ENCODE measurements at regions not wholly inside any gene's neighbourhood (a gene's known extent, or its start where the extent isn't known, plus 50 kb on each side); places are given as distances from the start of the nearest gene placed in this dataset.

DNA sequence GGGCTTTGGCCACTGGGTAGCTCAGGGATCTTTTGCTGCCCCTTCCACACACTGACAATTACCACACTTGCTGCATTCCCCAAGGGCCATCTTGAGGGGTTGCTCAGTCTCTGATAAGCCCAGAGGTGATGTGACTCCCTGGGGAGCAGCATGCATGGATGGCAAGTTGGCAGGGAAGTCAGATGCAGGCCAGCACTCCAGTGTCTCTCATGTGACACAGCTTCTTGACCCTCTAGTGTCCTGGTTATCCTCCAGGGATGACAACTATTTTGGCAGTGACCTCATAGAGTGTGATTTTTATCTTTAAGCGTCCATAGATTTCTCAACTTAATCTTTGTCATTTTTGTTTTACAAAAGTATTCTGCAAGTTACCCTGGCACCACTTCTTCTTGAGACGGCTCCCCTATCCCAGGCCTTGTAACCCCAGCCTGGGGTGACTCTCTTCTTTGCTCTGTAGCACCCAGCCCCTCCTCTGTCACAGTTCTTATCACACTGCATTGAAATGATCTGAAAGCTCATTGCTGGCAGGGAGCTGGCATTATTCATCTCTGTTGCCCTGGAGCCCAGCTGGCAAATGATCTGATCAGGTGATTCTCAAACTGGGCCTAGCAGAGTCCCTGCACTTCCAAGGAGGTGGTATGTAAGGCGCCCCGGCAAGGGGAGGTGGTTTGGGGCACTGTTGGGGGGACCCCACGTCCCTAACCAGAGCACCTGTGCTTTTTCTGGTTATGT lies 72.6 kb downstream of the TENT5C start:
- no peak for DNase-seq (ENCODE audit: low spot score)

DNA sequence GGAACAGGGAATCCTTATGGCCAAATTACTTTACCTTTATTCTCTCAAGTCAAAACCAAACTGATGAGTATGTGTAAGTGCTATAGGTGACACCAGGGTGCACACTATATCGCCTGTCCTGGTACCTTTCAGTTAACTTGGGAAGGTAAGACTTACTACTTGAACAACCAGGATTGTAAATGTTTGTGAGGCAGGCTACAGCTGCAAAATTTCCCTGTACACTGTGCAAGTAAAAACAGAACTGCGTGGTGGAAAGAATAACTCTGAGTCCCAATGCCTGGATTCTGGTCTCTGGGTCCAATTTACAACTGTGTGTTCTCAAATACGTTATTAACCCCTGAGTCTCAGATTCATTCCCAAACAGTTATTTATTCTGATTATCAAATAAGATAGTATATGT lies 73.5 kb downstream of the TENT5C start:
- no peak for DNase-seq (ENCODE audit: low spot score)

DNA sequence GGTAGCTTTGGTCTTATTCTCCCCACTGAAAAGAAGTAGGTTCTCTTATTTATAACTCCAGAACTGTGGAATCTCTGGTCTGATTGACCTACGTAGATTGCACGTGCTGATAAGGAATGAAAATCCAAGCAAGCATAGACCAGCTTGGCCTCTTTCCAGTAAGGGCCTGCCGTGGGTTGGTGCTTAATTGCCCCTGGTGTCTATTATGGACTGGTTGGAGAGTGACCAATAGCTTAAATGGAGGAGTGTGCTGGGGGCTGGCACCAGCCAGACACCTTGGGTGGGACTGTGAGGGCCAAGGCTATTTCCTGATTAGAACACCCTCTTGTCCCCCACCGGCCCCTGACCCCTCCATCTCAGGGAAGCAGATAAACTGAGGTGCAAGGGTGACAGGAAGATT lies 74.0 kb downstream of the TENT5C start:
- DNase-seq (ENCODE audit: low spot score), result no peak

DNA sequence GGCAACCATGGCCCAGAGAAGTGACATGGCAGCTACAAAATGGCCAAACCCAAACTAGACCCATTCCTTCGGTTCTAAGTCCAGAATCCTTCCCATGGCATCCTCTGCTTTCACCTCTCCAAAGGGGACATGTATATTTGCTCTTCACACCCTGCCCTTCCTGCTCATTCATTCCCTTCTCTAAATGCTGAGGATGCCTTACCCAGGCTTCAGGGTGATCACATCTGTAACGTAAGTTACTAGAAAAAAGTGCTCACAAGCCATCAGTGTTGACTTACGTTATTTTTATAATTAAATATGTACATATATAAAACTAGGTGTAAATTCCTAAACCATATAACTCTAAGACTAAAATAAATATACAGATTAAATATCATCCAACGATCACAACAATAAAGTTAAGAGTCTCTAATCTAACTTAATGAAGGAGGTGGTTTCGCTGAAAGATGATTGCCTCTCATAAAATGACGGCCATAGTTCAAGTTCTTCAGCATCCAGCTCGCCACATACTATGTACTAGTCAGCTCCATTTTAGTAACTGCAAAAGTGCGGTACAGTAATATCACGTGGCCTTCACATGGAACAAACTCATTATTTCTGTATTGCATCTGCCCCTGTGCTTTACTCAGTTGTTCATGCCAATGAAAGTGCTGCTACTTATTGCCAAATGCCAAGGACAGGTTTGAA lies 74.6 kb downstream of the TENT5C start:
- no peak for DNase-seq (ENCODE audit: low spot score)

DNA sequence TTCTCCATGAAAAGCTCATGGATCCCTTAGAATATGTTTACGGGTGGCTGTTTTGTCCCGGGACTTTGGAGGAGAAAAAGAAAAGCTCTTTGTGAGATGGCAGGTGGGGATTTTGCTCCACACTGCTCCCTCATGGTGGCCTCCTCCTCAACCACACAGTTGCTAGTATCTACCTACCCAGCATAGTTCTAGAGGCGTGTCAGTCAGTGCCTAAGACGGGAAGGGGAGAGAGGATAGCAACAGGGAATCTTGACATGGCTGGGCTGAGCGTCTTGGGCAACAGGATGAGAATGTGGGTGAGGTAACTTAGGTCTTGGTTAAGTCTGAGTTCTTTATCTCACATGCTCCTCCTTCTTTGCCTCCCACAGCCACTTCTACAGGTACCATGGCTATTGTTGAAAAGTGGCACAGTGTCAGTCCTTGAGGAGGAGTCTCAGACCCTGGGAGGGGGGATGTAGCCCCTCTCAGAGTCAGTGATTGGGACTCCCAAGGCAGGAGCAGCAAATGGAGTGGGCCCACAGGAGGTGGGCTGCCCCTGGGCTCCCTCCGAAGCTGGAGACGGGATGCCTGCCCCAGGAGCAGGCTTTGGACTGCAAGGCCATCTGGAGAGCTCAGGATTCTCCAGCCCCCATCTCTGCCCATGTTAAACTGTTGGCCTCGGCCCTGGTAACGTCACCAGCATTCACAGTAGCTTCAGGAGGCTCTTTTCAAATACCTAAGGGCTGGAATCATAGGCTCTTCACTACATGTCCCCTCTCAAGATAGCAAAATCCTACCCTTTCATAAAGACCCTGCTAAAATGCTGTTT lies 75.4 kb downstream of the TENT5C start:
- no peak for DNase-seq (ENCODE audit: low spot score)

DNA sequence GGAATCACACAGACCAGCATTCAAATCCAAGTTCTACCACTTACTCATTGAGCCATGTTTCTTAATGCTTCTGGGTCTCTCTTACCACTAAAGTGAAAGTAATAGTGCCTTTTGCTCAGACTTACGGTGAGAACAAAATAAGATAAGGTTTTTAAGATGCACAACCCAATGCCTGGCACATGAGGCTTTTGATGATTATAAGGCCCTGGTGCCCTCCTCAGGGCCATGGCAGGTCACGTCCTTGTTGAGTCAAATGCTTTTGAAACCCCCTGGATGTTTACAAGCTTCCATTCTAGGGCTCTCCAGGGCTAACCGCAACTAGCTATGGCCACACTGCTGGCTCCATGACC lies 76.0 kb downstream of the TENT5C start:
- no peak for DNase-seq (ENCODE audit: low spot score)

DNA sequence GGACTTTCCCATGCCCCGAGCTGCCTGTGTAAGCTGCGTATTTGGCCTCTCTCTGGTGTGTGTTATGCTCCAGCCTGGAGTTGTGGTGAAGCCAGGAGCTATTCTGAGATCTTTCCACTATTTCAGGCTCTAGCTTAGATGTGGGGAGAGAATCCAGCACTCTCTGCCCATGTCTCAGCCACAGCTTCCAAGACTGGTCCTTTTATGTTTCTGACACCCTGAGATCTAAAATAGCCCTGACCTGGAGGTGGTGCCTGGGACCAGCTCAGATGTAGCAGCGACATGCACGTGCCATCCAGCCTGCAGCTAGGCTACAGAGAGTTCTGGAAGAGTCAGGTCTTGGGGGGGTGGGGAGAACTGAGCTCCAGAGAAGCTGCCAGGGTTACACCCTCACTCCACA lies 76.5 kb downstream of the TENT5C start:
- DNase-seq (ENCODE audit: low spot score), result no peak

DNA sequence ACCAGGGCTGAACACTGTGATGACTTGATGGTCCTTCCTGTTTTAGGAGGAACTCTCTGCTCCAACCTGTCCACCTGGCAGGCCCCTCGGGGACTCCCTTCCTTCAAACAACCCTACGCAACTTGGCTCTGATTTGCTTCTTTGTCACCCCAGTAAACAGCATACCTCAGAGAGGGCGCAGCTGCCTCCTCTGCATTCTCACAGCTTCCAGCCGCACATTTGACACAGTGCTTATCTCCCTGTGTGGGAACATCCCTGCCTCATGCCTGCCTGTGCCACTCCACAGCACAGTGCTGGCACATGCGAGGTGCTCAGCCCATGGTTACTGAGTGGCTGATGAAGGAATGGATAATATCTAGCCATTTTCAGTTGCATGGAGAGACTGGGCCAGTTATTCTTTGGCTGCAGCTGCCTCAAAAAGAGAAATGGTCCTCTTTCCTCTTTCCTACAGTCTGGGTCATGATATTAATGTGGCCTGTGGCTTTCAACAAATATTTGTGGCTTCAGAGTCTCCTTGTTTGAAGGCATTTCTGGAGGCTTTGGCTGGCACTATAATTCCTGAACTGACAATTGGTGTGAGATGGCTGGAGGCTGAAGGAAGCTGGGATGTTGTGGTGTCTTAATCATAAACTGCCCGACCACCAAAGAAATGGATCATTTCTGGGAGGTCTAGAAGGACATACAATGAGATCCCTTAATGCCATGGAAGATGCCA lies 77.9 kb downstream of the TENT5C start:
- no peak for DNase-seq (ENCODE audit: low spot score)

DNA sequence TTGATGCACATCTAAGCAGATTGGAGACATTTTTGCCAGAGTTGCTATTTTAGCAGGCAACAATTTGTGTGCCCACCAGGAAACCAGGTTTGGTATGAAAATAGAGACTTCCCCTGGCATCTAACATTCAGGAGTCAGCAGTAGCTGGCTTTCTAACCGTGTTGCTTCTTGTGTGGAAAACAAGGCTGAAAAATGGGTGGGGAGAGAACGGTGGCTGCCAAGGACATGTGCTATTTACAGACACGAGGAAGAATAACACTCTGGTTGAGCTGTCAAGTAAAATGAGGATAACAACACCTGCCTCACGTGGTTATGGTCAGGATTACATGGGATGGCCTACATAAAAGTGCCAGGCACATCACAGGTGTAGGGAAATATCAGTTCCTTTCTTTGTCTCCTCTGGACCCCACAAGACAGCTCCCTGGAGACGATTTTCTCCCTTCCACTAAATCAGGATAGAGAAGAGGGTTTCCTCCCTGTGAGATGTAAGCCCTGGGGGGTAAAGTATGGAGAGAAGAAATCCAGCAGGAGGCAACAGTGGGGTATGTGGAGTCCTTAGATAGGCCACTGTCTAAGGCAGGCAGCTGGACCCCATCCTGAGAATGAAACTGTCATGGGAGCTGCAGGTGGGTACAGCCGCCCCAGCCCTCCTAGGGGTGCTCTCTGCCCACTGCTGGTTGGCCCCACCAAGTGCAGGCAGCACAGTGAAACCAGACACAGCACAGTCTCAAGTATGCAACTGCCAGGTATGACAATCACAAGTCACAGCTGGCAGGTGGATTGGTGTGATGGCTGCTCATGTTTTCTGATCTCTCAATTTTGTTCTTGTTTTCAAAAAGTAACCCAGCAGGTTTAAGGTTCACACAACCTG lies 80.3 kb downstream of the TENT5C start:
- no peak for DNase-seq (ENCODE audit: low spot score)

DNA sequence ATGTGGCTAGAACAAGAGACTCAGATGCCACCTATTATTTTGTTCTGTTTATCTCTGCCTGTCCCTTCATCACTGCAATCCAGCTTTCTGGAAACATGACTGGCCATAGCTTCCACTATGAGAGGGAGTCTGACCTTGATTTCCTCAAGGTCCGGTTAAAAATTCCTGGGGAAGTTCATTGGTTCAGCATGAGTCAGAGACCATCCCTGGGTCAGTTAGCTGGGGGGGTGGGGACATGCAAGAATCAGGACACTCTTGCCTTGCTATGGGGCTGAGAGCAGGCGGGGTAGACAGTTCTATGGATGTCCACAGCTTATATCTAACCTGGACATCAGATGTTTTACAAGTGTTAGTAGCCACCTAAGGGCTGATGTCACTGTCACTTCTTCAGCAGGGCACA lies 81.1 kb downstream of the TENT5C start:
- DNase-seq (ENCODE audit: low spot score), result no peak

DNA sequence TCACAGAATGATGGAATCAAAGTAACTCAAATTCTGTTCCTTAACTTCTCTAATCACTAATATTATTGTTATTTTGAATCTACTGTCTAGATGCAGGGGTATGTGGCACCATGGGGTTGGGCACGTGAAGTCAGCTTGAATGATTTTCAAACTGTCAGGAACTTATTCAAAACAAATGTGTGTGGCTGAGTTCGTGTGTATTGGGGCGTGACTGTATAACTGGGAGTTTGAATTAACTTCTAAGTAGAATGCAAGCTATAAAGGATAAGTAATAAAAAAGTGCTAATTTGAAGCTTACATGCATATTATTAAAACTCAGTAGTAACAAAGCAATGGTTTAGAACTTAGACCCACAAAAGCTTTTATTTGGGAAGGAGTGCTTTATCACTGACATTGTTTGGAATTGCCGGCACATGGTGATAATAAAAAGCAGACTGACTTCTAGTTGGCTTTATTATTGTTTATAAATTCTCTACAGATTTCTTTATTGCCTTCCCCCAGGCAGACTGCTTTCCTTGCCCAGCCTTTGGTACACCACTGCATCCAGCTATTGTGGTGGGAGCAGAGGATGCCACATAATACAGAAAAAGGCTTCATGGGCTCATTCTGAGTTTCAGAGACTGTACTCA lies 84.3 kb downstream of the TENT5C start:
- no peak for DNase-seq (ENCODE audit: low spot score)

DNA sequence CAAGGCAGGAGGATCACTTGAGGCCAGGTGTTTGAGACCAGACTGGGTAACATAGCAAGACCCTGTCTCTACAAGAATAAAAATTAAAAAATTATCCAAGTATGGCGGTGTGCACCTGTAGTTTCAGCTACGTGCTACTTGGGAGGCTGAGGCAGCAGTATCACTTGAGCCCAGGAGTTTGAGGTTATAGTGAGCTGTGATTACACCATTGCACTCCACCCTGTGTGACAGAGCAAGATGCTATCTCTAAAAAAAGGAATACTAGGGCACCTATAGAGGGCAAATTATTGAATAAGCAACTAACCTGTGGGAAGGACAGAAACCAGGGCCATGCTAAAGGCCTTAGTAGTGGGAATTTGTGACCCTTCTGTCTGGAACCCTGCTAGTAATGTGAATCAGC lies 86.1 kb downstream of the TENT5C start:
- no peak for DNase-seq (ENCODE audit: low spot score)

DNA sequence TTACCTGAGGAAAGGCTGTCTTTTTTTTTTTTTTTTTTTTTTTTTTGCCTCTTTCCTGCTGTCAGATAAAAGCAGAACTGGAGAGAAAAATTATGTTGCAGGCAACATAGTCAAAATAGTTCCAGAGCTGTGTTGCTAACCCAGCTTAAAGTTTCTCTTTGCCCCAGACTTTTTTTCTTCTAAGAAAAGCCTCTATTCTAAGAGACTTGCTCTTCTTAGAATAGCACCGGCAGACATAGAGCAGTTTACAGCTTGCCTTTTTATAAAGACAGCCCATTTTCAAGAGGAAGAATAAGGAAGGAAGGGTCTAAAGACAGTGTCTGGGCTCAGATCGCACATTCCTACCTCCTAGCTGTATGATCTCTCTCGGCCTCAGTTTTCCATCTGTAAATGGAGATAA lies 88.7 kb downstream of the TENT5C start:
- DNase-seq (ENCODE audit: low spot score), result no peak

DNA sequence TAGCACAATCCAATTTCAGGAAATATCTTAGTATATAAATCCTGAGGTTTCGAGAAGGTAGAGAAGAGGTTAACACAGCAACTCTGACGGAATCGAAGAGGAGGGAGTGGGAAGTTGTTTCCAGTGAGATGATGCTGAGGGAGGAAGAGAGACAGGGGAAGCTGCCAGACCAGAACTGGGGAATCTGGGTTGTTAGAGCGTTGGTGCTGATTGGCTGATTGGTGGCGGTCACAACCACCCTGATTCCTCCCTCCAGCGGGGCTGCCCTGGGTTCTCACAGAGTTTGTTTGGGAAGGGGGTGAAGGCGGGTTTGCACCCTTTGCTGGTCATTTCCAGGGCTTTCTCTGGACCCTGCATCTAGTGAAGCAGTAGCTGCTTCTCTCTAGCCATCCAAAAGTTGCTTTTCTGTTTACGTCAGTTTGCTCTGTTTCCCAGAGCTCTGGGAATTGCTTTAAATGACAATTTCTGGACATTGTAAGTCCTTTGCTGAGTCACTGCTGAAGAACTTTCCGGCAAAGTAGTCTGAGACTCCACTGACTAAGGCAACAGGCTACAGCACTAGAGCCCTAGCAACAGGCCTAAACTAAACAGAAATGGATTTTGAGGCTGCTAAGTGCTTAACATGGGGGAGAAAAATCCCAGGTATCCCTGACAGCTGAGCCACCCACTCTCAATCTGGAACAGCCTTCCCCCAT lies 90.1 kb downstream of the TENT5C start:
- DNase-seq (ENCODE audit: low spot score), result no peak

DNA sequence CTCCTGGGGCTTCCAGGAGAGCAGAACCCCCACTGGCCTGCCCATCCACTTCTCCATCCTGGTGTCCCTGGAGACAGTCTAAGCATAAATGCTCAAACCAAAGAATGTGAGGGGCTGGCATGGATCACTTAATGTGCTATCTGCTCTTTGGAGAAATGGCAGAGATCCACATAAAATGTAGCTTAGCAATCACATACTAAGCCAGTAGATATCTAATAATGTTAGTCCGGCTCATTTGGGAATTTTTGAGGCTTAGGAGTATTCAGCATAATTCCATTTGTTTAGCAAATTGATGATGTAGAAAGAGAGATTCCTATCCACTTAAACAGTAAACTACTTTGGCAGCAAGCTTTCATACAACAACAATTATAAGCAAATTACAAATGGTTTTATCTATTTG lies 90.7 kb downstream of the TENT5C start:
- DNase-seq (ENCODE audit: low spot score), result no peak

DNA sequence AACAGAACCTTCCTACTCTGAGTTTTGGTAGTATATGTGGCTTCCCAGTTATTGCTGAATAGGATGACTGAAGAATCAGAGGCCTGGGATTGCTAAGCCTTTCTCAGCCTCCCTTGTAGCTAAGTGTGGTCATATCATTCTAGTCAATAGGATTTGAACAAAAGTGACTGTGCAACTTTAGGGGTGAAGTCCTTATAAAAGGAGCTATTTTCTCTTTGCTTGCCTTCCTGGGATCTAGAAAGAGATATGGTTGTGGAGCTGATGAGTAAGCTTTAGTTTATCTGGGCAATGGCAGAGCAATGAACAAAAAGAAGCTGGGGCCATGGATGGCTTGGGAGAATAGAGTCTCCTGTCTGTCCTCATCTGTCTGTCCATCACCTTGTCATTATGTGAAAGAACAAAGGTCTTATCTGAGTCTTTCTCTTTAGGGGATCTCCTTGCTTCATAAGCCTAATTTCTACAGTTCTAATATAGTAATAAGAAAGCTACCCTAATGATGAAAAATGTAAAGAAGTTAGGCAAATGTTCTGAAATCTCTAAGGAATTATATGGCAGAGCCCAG lies 91.5 kb downstream of the TENT5C start:
- DNase-seq (ENCODE audit: low spot score), result no peak

DNA sequence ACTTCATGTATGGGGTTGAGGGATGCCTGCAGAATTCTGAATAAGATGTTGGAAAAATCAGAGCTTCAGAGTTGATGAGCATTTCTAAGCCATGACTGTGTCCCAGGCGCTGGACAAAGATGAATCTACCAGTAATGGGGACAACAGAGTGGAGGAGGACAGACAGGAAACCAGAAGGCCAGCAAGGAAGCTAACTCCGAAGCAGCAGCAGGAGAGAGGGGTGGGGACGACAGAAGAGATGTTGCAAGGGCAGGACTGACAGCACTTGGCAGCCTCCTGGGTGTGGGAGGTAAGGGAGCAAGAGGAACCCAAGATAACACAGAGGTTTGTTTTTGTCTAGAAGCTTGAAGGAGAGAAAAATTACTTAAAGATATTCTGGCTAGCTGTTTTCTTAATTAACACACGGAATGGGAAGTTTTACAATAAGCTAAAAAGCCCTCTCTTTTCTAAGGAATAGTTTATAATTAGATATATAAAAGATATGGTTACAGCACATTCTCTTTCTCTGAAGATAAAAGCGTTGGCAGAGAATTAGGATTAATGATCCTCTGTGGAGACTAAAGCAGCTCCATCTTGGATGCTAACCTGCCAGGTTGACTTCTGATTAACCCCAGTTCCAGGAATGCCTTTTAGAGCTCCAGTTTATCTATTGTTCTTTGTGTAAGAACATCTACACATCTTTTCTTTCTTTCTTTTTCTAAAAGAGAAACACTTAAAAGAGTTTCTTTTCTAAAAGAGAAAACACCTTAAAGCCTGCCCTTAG lies 92.7 kb downstream of the TENT5C start:
- no peak for DNase-seq (ENCODE audit: low spot score)

DNA sequence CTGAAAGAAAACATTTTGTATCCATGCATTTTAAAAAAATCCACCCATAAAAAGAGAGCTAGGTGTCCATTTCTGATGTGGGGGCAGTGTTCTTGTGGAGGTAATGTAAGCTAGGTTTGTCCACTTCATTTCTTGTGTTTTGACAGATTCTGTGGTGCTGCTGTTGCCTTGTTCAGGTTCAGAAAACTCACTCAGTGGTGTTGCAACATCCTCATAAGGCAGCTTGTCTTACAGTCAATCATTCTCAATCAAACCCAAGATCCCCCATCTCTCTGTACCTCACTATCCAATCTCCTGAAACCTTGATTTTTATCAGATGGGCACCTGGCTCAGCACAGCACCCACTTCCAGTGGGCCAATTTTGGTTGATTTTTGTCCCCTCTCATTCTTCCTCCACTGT lies 94.1 kb downstream of the TENT5C start:
- DNase-seq (ENCODE audit: low spot score), result no peak

DNA sequence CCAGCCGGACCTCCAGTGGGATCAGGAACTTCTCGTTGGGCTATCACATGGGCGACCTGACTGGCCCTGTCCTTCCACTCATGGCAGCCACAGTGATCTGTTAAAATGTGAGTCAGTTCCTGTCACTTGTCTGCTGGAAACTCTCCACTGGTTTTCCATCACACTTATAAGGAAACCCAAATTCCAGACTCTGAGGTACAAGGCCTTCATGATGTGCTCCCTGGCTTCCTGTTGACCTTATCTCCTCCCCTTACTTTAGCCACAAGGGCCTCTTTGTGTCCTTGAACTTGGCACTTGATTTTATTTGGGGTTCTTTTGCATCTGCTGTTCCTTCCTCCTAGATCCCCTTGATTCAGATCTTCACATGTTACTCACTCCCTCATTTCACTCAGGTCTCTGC lies 96.8 kb downstream of the TENT5C start:
- DNase-seq (ENCODE audit: low spot score), result no peak

Data from left forelimb (tissue), 1 donor.